Ovary (tissue), 3 donors: ENCODE measurements at regions not wholly inside any gene's neighbourhood (a gene's known extent, or its start where the extent isn't known, plus 50 kb on each side); places are given as distances from the start of the nearest gene placed in this dataset.

ENCODE experiments used
- CTCF ChIP-seq, 3 donors: fragments of 450-650 bp in 2 of 3; fragments of 200-600 bp in 1 of 3; IDR thresholded peaks; one replicate each; pipeline versions ENCODE4 v1.5.1 to v1.8.0; 2016 to 2022; ENCODE audit warnings: antibody characterized with exemption in 3 of 3, mild to moderate bottlenecking in 1 of 3
- EP300 ChIP-seq: sonication (generic); formaldehyde crosslinking; IDR thresholded peaks from one replicate; pipeline ENCODE4 v1.6.1; 2017; ENCODE audit warnings: antibody characterized with exemption
- POLR2A ChIP-seq: fragments of 450-650 bp; IDR thresholded peaks from one replicate; pipeline ENCODE4 v1.6.1; 2017; ENCODE audit warnings: antibody characterized with exemption, mild to moderate bottlenecking, moderate library complexity
- donor health status: DM: no; HTN: no; CAD: no.

DNA sequence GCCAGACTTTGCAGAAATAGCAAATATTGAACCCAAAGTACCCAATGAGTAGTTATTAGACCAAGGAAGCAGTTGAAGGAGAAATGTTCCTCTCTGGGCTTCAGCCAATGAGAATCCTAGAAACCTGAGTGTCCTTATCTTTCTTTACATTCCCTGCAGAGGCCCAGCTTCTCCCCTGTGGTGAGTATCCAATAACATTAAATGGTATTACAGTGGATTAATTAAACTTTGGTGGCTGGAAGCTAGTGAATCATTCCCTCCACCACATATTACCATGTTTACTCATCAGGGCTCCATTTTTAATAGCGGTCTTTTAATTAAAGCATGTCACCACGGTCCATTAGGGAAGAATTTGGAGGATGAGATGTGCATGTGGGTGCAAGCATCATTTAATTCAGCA is 74.0 kb downstream of the UNC5CL start:
- no peak for TF ChIP-seq CTCF (IDR thresholded peaks at IDR 0.05)
- TF ChIP-seq POLR2A = no peak
- TF ChIP-seq EP300 = no peak
